Calu3 (cell line): ENCODE measurements at regions not wholly inside any gene's neighbourhood (a gene's known extent, or its start where the extent isn't known, plus 50 kb on each side); places are given as distances from the start of the nearest gene placed in this dataset.

Experiments
- BruUV-seq: library from RNA; stranded (reverse); fragments of 400-500 nt; replicated peaks from 2 replicates; lab custom pipeline; 2021; lab: Mats Ljungman, UMichigan
- CTCF ChIA-PET: fragments of 300-600 bp; sonication (Branson Sonifier 250); formaldehyde crosslinking; loops from one replicate; lab custom pipeline; 2022; ENCODE audit warnings: antibody characterized with exemption; lab: Charles Lee
- DNase-seq: peaks from one replicate; pipeline ENCODE4 v3.0.0; 2022
- H3K27ac Mint-ChIP-seq: one replicate; pipeline ENCODE4 v1.8.0; 2022; ENCODE audit warnings: mixed read lengths; ENCODE audit not compliant: unreplicated experiment
- H3K27me3 Mint-ChIP-seq: one replicate; pipeline ENCODE4 v1.8.0; 2022; ENCODE audit warnings: mixed read lengths; ENCODE audit not compliant: unreplicated experiment
- H3K36me3 Mint-ChIP-seq: one replicate; pipeline ENCODE4 v1.8.0; 2022; ENCODE audit warnings: mild to moderate bottlenecking, moderate library complexity, mixed read lengths; ENCODE audit not compliant: insufficient read depth, unreplicated experiment
- H3K4me1 Mint-ChIP-seq: one replicate; pipeline ENCODE4 v1.8.0; 2022; ENCODE audit warnings: mild to moderate bottlenecking, low read depth, mixed read lengths; ENCODE audit not compliant: unreplicated experiment
- H3K4me3 Mint-ChIP-seq: one replicate; pipeline ENCODE4 v1.8.0; 2022; ENCODE audit warnings: mild to moderate bottlenecking, low read depth, moderate library complexity, mixed read lengths; ENCODE audit not compliant: unreplicated experiment
- H3K9me3 Mint-ChIP-seq: one replicate; pipeline ENCODE4 v1.8.0; 2022; ENCODE audit warnings: low read depth, mixed read lengths; ENCODE audit not compliant: unreplicated experiment
- CTCF ChIP-seq: fragments of 200-600 bp; IDR thresholded peaks from one replicate; pipeline ENCODE4 v1.8.0; 2022; ENCODE audit warnings: antibody characterized with exemption; ENCODE audit not compliant: unreplicated experiment
- intact Hi-C: fragments of 100-400 bp; cut with micrococcal nuclease; formaldehyde crosslinking; loops from one replicate; pipeline ENCODE4 v1.10.0; 2022; ENCODE audit not compliant: unreplicated experiment

DNA sequence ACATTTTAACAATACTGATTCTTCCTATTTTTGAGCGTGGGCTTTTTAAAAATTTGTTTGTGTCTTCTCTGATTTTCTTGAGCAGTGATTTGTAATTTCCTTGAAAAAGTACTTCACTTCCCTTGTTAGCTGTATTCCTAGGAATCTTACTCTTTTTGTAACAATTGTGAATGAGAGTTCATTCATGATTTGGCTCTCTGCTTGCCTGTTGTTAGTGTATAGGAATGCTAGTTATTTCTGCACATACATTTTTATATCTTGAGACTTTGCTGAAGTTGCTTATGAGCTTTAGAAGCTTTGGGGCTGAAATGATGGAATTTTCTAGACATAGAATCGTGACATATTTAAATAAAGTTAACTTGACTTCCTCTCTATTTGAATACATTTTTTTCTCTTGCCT, 582.8 kb upstream of the BCHE start:
- H3K4me3 Mint-ChIP-seq, result no peak overlapping the region

DNA sequence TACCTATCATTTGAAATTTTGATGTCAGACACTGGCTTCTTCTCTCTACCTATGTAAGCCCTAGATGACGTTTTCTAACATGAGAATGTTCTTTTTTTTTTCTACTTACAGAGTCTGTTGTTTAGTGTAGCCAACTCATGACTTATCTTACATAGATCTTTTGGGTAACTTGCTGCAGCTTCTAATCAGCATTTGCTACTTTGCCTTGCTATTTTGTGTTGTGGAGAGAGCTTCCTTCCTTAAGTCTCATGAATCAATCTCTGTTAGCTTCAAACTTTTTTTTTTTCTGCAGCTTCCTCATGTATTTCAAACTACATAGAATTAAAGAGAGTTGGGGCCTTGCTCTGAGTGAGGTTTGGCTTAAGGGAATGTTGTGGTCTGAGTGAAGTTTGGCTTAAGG, 568.7 kb upstream of the BCHE start:
- intact Hi-C loops, result no loop called here
- no peak for TF ChIP-seq CTCF
- H3K27ac Mint-ChIP-seq, result no peak overlapping the region
- no peak overlapping the region for H3K4me3 Mint-ChIP-seq
- DNase-seq, result no peak
- no peaks in the 10 kb centered on the region for H3K36me3 Mint-ChIP-seq
- no peaks in the 10 kb centered on the region for H3K9me3 Mint-ChIP-seq
- CTCF ChIA-PET, result no interaction called here
- no TSS peak for BruUV-seq
- no peaks in the 10 kb centered on the region for H3K27me3 Mint-ChIP-seq
- no peaks in the 10 kb centered on the region for H3K4me1 Mint-ChIP-seq

More for the DNA sequence above, 582.8 kb upstream of the BCHE start:
- Mint-ChIP-seq H3K27ac (no peak overlapping the region), H3K27me3 (no peaks in the 10 kb centered on the region), H3K36me3 (no peaks in the 10 kb centered on the region), H3K9me3 (peaks cover 7% of the 10 kb centered on the region), H3K4me1 (no peaks in the 10 kb centered on the region)
- intact Hi-C loops, result no loop called here
- no TSS peak for BruUV-seq
- no peak for TF ChIP-seq CTCF
- CTCF ChIA-PET, result no interaction called here
- DNase-seq, result no peak

DNA sequence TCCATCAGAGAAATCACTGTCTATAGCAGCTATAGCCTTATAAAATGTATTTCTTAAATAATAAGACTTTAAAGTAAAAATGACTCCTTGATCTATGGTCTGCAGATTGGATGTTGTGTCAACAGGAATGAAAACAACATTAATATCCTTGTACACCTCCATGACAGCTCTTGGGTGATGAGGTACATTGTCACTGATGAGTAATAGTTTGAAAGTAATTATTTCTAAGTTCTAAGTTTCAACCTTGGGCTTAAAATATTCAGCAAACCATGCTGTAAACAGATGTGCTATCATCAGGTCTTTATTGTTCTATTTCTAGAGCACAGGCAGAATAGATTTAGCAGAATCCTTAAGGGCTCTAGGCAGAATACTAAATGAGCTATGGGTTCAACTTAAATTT, 568.2 kb upstream of the BCHE start:
- no peak for DNase-seq
- Mint-ChIP-seq H3K4me1 (no peaks in the 10 kb centered on the region), H3K27me3 (no peaks in the 10 kb centered on the region), H3K9me3 (no peaks in the 10 kb centered on the region), H3K4me3 (no peak overlapping the region), H3K27ac (no peak overlapping the region), H3K36me3 (no peaks in the 10 kb centered on the region)
- intact Hi-C loops, result no loop called here
- TF ChIP-seq CTCF, result no peak
- CTCF ChIA-PET, result no interaction called here
- no TSS peak for BruUV-seq

- no peaks in the 10 kb centered on the region for H3K36me3 Mint-ChIP-seq
- no peaks in the 10 kb centered on the region for H3K27me3 Mint-ChIP-seq
- intact Hi-C loops, result no loop called here
- peaks cover 2% of the 10 kb centered on the region for H3K9me3 Mint-ChIP-seq
- TF ChIP-seq CTCF, result no peak
- no peaks in the 10 kb centered on the region for H3K4me1 Mint-ChIP-seq
- DNase-seq, result no peak
- CTCF ChIA-PET, result no interaction called here
- BruUV-seq, result no TSS peak
- H3K27ac Mint-ChIP-seq, result no peak overlapping the region
- no peak overlapping the region for H3K4me3 Mint-ChIP-seq
Measured at GRCh38 chr3:166390303-166390702, 553.1 kb upstream of the BCHE start.

- H3K36me3 Mint-ChIP-seq, result no peaks in the 10 kb centered on the region
- CTCF ChIA-PET, result no interaction called here
- H3K9me3 Mint-ChIP-seq, result peaks cover 2% of the 10 kb centered on the region
- H3K27ac Mint-ChIP-seq, result no peak overlapping the region
- no peaks in the 10 kb centered on the region for H3K27me3 Mint-ChIP-seq
- DNase-seq, result no peak
- no peaks in the 10 kb centered on the region for H3K4me1 Mint-ChIP-seq
- intact Hi-C loops, result no loop called here
- no peak for TF ChIP-seq CTCF
- BruUV-seq, result no TSS peak
- no peak overlapping the region for H3K4me3 Mint-ChIP-seq
Measured at GRCh38 chr3:166388321-166388720, 551.1 kb upstream of the BCHE start.
